ENCODE measurements at regions not wholly inside any gene's neighbourhood (a gene's known extent, or its start where the extent isn't known, plus 50 kb on each side); places are given as distances from the start of the nearest gene placed in this dataset.

DNA sequence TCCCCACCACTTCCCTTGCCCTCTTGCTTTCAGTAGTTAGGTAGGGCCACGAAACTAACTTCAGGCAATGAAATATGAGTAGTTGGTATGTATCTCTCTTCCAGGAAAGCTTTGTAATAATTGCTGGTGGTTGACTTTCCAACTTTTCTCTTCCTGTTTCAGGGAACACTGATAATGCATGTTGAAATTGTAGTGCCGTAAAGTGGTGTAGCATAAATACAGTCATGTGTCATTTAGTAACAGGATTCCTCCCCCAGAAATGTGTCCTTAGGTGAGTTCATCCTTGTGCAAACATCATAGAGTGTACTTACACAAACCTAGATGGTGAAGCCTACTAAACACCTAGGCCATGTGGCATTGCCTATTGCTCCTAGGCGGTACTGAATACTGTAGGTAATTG, 429.2 kb downstream of the PID1 start:
- ChIA-PET CTCF (no interaction called here), POLR2A (no interaction called here)
- dilution Hi-C loops (cut with MboI; ENCODE audit: extremely low pct_ligation_motif_present, low sequenced_read_pairs), result no loop called here
- no peak overlapping the region for H3K27ac ChIP-seq (ENCODE audit: insufficient read depth, low read depth, low read length)
- intact Hi-C loops (cut with micrococcal nuclease), result no loop called here
- no peak for DNase-seq (ENCODE audit: low read depth, low spot score)
- H3K79me2 ChIP-seq (ENCODE audit: control insufficient read depth, insufficient read depth, low read length), result no peaks in the 10 kb centered on the region
- H4K20me1 ChIP-seq (replicated peaks; ENCODE audit: control insufficient read depth, extremely low read depth, insufficient read depth, low read length), result no peaks in the 10 kb centered on the region
- no peak overlapping the region for H2AFZ ChIP-seq (ENCODE audit: low read depth, low read length)
- no peak overlapping the region for H3K4me3 ChIP-seq (replicated peaks in 1 of 3; ENCODE audit: insufficient read depth in 1 of 3, low read depth in 1 of 3, low read length in 3 of 3)
- no peaks in the 10 kb centered on the region for H3K4me1 ChIP-seq (ENCODE audit: control insufficient read depth, extremely low read depth, insufficient read depth, low read length)
- no peaks in the 10 kb centered on the region for H3K27me3 ChIP-seq (ENCODE audit: control insufficient read depth in 2 of 2, insufficient read depth in 2 of 2, low read length in 2 of 2)
- BruUV-seq (replicated peaks), result no TSS peak
- H3K4me2 ChIP-seq (ENCODE audit: insufficient read depth, low read length), result no peak overlapping the region
- H3K36me3 ChIP-seq (ENCODE audit: control insufficient read depth in 2 of 2, extremely low read depth in 1 of 2, insufficient read depth in 2 of 2, low read length in 2 of 2), result no peaks in the 10 kb centered on the region
- TF ChIP-seq, protein P1, sequence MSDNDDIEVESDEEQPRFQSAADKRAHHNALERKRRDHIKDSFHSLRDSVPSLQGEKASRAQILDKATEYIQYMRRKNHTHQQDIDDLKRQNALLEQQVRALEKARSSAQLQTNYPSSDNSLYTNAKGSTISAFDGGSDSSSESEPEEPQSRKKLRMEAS (IDR thresholded peaks at IDR 0.05; ENCODE audit: insufficient read depth, insufficient read length), result no peak
- TF ChIP-seq MYC (IDR thresholded peaks at IDR 0.05; ENCODE audit: low read depth, low read length) (no peak), JUN (IDR thresholded peaks at IDR 0.05; ENCODE audit: borderline replicate concordance, insufficient read depth, insufficient read length, low read depth) (no peak), EZH2 (IDR thresholded peaks at IDR 0.05; ENCODE audit: borderline replicate concordance, low read depth, low read length, severe bottlenecking) (no peak), GATA2 (IDR thresholded peaks at IDR 0.05; ENCODE audit: insufficient read depth, insufficient read length, low read depth, low read length) (no peak), FOS (IDR thresholded peaks at IDR 0.05; ENCODE audit: borderline replicate concordance, insufficient read depth, low read length) (no peak), POLR2AphosphoS5 (IDR thresholded peaks at IDR 0.05; ENCODE audit: insufficient read depth, low read depth, low read length) (no peak), POLR2A (IDR thresholded peaks at IDR 0.05; ENCODE audit: low read depth, low read length) (no peak)
- TF ChIP-seq, protein P2, sequence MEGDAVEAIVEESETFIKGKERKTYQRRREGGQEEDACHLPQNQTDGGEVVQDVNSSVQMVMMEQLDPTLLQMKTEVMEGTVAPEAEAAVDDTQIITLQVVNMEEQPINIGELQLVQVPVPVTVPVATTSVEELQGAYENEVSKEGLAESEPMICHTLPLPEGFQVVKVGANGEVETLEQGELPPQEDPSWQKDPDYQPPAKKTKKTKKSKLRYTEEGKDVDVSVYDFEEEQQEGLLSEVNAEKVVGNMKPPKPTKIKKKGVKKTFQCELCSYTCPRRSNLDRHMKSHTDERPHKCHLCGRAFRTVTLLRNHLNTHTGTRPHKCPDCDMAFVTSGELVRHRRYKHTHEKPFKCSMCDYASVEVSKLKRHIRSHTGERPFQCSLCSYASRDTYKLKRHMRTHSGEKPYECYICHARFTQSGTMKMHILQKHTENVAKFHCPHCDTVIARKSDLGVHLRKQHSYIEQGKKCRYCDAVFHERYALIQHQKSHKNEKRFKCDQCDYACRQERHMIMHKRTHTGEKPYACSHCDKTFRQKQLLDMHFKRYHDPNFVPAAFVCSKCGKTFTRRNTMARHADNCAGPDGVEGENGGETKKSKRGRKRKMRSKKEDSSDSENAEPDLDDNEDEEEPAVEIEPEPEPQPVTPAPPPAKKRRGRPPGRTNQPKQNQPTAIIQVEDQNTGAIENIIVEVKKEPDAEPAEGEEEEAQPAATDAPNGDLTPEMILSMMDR (IDR thresholded peaks at IDR 0.05; ENCODE audit: extremely low read depth in 1 of 2, insufficient read depth in 1 of 2, low read depth in 1 of 2, low read length in 2 of 2), result no peak
- H3K9me3 ChIP-seq (replicated peaks; ENCODE audit: control insufficient read depth, insufficient read depth, low read length), result peaks cover 7% of the 10 kb centered on the region
- no peaks in the 10 kb centered on the region for H3K9me1 ChIP-seq (replicated peaks; ENCODE audit: control insufficient read depth, extremely low read depth, insufficient read depth, low read length)
- no peak for FAIRE-seq
- H3K9ac ChIP-seq (replicated peaks; ENCODE audit: extremely low read depth, insufficient read depth, low read length), result no peak overlapping the region

Measured in endothelial cell of umbilical vein (primary cell).